NCI-H345 treated with DMSO at 0.1 percent for 48 hours (cell line): ENCODE measurements at regions not wholly inside any gene's neighbourhood (a gene's known extent, or its start where the extent isn't known, plus 50 kb on each side); places are given as distances from the start of the nearest gene placed in this dataset.
"Not testable (repeated sequence)": the region's sequence is repeated elsewhere in the genome, so short reads cannot be mapped to it uniquely, and the experiment has no call there.

ENCODE experiments used
- DNase-seq: peaks from one replicate; lab custom pipeline; 2025; ENCODE audit not compliant: unreplicated experiment; lab: John Stamatoyannopoulos, UW

DNA sequence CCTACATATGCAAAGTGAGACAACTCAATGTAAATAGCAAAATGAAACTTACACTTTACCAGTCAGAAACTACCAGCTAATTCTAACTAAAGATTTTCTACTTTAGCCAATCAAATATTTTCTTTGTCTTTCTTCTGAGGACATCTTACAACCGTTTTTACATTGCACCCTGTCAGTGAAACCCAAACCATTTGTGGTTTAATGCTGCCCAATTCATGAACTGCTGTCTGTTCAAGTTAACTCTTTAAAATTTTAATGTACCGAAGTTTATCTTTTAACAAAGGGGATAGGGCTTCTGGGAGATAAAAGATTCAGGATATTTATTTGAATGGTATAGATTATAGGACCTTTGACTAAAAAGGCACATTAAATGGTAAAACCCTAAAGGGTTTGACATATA lies 121.3 kb upstream of the HDDC2 start:
- no peak for DNase-seq

DNA sequence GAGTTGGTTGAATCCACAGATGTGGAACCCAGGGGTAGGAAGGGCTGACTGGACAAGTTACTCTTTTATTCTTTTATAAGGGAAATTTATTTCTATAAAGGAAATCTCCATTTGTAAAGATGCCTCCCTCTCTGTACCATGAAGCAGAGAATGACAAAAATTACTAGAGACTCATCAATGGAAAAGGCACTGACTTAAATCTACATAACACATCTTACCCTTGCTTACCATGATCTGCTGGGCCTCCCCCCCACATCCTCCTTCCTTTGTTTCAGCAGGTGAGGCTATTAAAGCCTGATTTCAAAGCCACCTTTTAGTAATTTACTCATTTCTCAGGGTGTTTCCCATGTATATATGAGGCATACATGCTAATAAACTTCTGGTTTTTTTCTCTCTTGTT lies 130.2 kb upstream of the HDDC2 start:
- no peak for DNase-seq

DNA sequence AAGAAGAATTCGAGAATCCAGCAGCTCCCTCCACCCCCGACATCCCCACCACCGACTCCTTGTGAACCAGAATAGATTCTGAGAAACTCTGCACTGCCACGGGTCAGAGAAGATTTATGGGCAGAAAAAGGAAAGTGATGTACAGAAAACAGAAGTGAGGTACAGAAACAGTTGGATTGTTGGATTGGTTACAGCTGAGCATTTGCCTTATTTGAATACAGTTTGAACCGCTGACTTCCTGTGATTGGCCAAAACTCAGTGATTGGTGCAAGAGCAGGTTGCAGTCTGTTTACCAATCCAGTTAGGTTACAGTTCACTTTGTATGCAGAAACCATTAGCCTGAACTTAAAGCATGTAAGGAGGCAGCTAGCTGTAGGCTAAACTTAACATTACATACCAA lies 131.2 kb upstream of the HDDC2 start:
- DNase-seq: no peak

DNA sequence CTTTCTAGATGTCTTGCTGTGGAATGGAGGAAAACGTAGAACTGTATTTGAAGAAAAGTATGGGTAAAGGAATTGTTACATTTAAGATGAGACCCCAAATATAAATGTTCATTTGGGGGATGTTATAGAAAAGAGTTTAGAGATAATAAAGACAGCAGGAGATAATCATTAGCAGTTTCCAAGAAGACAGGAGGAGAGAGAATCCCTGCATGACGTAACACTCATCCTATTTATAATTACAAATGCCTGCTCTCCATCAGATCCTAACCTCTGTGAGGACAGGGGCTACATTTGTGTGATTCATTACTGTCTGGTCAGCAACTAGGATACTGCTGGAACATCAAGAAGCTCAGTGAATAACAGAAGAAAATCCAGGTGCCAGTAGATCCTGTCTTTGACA lies 133.0 kb upstream of the HDDC2 start:
- no peak for DNase-seq

DNA sequence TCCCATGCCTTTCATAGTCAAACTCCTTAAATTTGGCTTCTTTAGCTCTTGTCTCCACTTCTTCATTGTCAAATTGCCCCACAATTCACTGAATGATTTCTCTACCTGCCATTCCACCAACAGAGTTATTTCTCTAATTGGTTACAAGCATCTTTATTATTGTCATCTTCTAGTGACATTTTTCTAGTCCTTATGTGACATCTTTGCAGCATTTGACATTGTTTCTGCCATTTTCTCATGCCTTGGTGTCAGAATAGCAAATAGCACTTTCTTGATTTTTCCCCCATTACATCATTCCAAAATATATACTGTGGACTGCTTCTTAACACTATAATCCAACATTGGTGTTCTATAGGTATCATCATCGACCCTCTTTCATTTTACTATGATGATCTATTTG lies 137.7 kb upstream of the HDDC2 start:
- no peak for DNase-seq

DNA sequence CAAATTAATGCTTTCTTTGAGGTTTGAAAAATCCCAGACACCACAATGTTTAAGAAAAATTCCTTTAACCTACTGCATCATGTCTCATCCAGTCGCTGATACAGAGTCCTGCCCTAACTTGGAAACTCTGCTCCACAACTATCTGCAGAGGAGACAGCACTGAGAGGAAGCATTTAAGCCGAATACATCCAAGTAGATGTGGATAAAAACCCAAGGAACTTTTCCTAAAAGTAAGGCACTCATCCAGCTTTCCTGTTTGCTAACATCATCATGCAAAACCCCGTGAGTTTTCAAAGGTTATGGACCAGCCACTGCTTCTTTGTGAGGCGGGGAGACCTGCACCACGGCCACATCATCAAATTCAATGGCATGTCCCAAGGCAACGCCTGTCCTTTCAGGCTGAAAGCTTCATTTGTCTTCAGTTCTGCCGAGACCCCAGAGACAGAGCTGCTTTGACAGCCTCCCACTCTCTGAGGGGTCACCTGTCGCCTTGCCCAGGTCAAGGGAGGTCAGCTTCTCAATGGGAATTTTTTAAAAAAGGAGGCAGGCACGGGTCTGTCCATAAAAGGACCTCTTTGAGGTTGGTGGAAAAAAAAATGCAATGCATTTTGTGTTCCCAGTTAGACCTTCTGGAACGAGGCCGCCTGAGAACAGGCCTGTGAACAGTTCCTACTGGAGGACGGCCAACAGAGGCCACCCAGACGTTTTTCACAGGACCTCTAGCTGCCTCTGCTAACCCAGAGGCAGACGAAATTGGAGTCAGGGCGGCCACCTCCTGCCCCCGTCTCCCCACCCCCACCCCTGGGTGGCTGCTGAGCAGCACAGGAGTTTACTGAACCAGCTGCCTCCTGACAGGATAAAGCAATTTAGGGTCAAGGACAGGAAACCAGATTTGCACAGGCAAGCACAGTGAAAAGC lies 142.5 kb upstream of the HDDC2 start:
- no peak for DNase-seq

DNA sequence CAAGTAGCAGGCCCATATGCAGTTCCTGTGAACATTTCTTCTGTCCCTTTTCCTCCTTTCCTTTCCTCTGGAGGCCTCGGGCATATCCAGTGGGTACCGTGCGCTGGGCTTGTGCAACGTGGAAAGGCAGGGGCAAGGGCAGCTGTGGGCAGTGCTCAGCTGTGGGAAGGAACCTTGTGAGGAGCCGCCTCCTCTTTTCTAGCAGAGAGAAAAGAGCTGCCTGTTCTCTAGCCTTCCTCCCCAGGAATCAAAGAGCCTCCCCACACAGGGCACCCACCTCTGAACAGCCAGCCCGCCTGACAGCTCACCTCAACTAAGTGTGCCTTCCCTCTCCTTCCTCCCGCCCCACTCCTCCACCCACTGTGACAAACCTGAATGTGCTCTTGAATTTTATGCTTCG lies 143.3 kb upstream of the HDDC2 start:
- no peak for DNase-seq

DNA sequence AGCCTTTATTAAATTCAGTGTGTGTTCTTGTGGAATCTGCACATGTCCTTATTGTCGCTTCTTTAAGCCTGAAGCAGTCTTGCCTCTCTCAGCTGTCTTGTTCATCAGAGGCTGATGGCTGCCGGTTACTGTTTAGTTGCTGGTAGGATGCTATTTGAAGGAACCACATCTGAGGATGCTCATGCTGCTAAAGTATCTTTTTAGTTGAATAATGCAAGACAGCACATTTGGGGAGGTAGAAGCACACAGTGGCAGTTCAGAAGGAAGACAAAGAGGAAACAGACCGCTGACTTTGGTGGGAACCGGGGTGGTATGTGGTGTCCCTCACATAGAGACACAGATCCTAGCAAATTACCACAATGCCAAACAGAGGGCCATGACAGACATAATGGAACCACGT lies 144.2 kb upstream of the HDDC2 start:
- no peak for DNase-seq

DNA sequence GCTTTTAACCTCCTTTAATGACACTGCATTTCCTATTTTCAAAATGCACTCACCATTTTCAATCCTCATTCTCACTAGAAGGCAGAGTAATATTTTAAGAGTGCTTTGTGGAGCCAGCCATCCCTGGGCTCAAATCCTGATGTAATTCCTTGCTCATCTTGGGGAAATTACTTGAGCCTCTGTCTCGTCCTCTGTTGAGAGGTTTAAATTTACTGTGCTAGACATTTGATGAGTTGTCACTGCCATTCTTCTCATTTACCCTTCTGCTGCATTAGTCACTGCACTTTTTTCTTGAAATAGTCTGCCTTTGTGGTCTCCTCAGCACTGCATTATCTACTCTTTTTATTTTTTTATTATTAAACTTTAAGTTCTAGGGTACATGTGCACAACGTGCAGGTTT lies 150.0 kb upstream of the HDDC2 start:
- DNase-seq: no peak

DNA sequence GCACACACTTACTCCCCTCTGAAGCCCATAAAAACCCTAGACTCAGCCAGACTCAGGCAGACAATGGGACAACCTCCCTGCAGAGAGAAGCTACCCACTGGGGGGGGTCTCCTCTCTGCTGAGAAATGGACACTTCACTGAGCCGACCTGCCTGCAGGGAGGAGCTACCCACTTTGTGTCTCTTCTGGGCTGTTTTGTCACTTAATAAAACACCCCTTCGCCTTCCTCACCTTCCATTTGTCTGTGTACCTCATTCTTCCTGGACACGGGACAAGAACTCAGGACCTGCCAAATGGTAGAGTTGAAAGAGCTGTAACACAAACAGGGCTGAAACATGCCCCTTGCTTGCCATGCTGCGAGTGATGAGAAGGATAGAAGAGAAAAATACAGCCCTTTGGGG lies 151.7 kb upstream of the HDDC2 start:
- no peak for DNase-seq

DNA sequence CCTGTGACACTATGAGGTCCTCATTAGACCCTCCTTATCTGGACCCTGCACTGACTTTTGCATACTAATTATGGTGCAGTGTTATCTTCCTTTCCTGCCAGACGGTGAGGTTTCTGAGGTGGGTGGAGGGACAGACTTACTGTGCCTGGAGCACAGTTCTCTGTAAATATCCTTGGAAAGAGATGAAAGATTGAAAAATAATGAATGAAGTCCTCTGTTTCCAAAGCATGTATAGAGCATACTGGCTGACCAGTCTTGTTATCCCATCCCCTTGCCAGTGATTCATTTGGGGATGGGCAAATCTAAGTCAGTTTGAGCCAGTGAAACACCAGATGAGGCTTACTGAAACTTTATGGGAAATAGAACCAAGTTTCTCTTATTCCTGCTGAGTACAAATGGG lies 152.6 kb upstream of the HDDC2 start:
- DNase-seq: no peak

DNA sequence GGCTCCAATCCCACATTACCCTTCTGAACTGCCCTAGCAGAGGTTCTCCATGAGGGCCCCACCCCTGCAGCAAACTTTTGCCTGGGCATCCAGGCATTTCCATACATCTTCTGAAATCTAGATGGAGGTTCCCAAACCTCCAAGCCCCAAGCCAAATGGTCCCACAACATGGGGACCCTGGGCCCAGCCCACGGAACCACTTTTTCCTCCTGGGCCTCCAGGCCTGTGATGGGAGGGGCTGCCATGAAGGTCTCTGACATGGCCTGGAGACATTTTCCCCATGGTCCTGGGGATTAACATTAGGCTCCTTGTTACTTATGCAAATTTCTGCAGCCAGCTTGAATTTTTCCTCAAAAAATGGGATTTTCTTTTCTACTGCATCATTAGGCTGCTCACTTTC lies 156.7 kb upstream of the HDDC2 start:
- DNase-seq: not testable (repeated sequence)

DNA sequence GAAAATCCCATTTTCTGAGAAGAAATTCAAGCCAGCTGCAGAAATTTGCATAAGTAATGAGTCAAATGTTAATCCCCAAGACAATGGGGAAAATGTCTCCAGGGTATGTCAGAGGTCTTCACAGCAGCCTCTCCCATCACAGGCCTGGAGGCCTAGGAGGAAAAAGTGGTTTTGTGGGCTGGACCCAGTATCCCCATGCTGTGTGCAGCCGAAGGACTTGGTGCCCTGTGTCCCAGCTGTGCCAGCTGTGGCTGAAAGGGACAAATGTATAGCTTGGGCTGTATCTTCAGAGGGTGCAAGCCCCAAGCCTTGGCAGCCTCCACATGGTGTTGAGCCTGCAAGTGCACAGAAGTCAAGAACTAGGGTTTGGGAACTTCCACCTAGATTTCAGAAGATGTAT lies 163.6 kb upstream of the HDDC2 start:
- not testable (repeated sequence) for DNase-seq

DNA sequence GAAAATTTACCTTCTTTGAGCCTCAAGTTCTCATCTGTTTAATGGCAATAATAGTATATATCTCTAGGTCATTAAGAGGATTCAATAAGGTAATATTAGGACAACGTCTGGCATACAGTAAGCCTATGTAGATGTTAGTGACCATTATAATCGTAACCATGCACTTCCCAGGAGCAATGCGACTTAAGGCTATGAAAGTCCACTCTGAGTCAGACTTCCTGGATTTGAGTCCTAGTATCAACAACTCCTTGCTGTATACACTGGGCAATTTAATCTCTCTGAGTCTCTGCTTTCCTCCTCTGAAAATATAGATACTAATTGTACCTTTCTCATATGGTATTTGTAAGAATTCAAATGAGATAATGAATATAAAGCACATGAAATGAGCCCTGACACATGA lies 168.1 kb upstream of the HDDC2 start:
- DNase-seq: no peak

DNA sequence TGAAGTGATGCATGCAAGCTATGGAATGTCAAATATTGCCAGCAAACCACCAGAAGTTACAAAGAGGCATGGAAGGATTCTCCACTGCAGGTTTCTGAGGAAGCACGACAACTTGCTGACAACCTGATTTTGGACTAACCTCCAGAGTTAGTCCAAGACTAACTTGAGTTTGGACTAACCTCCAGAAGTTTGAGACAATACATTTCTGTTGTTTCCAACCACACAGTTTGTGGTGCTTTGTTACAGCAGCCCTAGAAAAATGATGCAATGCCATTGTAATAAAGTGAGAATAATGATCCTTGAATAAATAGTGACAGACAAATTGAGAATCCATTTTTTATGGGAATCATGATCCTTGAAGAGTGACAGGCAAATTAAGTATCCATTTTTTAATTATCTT lies 169.9 kb upstream of the HDDC2 start:
- DNase-seq: no peak

DNA sequence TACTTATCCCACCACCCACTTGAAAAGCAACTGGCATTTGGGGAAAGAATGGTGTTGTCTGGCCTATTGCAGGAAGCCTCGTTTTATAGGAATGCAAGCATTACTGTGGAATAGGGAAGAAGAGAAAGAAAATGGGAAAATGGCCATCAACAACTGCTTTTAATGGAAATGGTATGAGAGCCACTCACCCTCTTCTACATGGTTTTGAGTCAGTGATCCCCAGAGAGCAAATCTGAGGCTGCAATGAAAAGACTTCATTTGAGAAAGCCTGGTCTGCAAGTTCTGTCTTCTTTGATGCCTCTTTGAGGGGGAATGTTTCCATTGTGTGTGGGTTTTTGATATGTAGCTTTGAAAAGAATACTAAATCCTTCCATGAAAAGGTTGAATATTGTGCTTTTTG lies 172.3 kb upstream of the HDDC2 start:
- DNase-seq: no peak

DNA sequence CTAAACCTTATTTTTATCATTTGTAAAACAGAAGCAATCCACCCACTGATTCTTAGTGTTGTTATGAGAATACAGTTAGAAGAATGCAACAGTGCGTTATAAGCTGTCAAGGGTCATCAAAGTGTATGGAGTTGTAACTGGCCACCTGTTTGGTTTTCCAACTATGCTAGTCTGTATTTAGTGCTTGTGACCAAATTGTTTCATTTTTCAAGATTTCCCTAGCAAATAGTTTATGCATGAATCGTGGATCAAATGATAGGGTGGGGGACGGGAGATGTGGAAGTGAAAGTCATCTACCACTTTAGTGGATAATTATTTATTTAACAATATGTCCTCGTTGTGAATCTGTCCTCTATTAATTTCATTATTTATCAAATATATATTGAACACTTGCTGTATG lies 175.4 kb upstream of the HDDC2 start:
- DNase-seq: no peak

DNA sequence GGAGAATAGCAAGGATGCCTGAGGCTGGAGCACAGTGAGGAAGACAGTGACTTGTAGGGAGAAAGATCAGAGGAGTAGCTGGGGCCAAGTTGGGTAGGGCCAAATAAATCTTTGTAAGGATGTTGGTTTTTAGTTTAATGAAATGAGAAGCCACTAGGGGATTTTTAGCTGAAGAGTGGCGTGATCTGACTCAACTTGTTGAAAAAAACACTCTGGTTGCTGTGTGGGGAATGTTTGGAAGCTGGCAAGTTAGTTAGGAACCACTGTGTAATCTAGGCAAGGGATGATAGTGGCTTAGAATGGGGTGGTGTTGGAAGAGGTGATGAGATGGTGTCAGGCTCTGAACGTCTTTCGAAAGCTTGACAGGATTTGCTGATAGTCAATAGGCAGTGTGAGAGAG lies 176.1 kb upstream of the HDDC2 start:
- no peak for DNase-seq

DNA sequence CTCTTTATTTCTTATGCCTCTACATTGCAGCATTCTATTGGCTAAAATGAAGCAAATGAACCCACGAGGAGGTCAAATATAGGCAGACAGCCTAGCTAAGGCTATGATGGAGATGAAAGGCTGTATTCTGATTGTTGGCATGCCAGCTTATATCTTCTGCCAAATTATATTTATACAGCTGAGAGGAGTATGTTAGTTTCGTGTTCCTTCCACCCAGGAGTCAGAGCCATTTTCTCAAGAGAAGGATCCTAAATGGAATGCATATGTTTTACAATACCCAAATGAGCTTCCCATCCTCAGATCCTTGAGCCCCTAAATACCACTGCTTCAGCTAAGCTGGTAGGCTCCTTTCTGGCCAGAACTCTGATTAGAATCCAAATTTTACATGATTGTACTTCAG lies 178.4 kb upstream of the HDDC2 start:
- no peak for DNase-seq

DNA sequence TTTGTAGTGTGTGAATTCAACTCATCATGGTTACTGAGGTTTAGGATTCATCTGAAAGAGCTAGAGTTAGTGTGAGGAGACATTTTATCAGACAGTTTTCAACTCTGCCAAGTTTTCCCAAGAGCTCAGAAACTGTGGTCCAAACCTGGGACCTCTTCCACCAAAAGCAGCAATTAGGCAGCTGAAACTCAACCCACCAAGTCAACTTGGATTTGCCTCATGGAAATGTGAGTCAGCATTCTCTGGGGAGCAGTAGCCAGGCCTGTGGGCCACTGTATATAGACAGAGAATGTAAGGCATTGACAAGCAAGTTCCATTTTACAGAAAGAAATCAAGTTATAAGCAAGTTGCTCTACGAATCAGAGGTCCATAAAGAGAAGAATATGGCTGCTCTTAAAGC lies 178.8 kb upstream of the HDDC2 start:
- no peak for DNase-seq

DNA sequence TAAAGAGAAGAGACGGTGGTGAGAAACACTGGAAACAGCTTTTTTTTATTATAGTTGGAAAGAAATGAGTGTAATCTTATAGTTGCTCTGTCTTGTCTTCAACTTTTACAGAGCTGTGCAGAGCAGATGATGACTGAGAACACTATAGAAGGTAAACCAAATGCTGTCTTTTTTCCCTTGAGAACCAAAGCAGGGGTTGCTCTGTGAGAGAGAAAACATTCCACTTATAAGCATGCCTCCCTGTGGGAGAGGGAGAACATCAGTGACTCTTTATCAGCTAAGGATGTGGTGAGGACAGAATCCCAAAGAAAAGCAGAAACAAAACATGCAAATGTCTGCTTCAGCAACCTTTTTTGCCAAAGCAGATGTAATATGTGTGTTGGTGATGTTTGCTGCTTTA lies 179.3 kb upstream of the HDDC2 start:
- no peak for DNase-seq

DNA sequence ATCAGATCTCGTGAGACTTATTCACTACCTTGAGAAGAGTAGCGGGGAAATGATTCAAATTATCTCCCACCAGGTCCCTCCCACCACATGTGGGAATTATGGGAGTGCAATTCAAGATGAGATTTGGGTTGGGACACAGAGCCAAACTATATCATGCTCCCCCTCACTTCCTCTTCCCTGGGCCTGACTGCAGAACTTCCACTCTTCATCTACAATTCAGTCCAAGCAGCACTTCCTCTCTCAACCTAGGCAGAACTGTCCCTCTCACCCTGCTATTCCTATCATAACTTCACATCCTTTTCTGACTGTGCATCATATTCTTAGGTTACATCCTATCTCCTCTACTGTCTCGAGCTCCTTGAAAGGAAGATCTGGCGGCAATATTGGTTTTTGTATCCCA lies 184.0 kb upstream of the HDDC2 start:
- DNase-seq: no peak

DNA sequence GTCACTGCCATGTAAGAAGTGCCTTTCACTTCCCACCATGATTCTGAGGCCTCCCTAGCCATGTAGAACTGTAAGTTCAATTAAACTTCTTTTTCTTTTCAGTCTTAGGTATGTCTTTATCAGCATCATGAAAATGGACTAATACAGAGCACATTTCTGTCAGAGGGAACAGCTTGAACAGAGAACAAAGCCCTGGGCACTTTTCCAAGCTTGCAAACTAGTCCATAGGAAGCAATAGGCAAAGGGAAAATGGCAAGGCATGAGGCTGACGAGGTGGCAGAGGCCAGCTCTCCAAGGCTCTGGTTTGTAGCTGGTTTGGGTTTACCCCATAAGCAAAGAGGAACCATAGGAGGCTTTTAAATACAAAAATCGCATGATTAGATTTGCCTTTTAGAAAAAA lies 185.1 kb upstream of the HDDC2 start:
- no peak for DNase-seq
